ENCODE measurements at regions not wholly inside any gene's neighbourhood (a gene's known extent, or its start where the extent isn't known, plus 50 kb on each side); places are given as distances from the start of the nearest gene placed in this dataset.

DNA sequence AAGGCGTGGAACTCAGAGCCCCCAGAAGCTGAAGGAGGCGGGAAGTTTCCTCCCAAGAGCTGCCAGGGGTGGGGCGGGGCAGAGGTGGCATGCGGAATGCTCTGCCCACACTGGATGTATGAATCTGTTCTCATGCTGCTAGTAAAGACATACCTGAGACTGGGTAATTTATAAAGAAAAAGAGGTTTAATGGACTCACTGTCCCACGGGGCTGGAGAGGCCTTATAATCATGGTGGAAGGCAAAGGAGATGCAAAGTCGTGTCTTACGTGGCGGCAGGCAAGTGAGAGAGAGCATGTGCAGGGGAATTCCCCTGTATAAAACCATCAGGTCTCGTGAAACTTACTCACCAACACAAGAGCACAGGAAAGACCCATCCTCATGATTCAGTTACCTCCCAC lies 57.6 kb downstream of the SMIM38 start:
- H3K4me3 Mint-ChIP-seq: no peak overlapping the region
- H3K27me3 Mint-ChIP-seq (ENCODE audit: low read depth, poor library complexity): peaks cover 37% of the 10 kb centered on the region
- peaks cover 27% of the 10 kb centered on the region for H3K4me1 Mint-ChIP-seq
- peaks cover 3% of the 10 kb centered on the region for H3K9me3 Mint-ChIP-seq
- no peaks in the 10 kb centered on the region for H3K36me3 Mint-ChIP-seq (ENCODE audit: low read depth)
- TF ChIP-seq, protein P1, sequence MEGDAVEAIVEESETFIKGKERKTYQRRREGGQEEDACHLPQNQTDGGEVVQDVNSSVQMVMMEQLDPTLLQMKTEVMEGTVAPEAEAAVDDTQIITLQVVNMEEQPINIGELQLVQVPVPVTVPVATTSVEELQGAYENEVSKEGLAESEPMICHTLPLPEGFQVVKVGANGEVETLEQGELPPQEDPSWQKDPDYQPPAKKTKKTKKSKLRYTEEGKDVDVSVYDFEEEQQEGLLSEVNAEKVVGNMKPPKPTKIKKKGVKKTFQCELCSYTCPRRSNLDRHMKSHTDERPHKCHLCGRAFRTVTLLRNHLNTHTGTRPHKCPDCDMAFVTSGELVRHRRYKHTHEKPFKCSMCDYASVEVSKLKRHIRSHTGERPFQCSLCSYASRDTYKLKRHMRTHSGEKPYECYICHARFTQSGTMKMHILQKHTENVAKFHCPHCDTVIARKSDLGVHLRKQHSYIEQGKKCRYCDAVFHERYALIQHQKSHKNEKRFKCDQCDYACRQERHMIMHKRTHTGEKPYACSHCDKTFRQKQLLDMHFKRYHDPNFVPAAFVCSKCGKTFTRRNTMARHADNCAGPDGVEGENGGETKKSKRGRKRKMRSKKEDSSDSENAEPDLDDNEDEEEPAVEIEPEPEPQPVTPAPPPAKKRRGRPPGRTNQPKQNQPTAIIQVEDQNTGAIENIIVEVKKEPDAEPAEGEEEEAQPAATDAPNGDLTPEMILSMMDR (IDR thresholded peaks at IDR 0.05): no peak
- no peak for DNase-seq
- no peak overlapping the region for H3K27ac Mint-ChIP-seq

DNA sequence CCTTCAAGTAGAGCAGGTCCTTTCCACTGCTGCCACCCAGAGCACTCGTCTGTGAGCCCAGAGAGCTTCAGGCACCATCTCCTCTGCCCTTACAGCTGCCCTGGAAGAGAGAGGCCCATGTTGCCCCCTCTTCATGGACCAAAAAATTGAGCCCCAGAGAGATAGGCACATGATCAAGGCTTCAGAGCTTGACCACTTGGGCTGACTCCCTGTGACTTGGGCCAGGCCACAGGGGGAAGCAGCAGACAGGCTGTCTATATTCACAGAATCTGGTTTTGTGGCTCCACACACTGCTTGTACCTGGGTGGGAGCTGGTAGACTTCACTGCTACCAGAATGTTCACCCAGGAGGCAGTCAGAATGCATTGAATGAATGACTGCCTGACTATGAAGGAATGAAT lies 58.2 kb downstream of the SMIM38 start:
- DNase-seq: no peak
- no peak overlapping the region for H3K27ac Mint-ChIP-seq
- H3K9me3 Mint-ChIP-seq: no peaks in the 10 kb centered on the region
- TF ChIP-seq, protein P1 (IDR thresholded peaks at IDR 0.05): no peak
- H3K27me3 Mint-ChIP-seq (ENCODE audit: low read depth, poor library complexity): peaks cover 34% of the 10 kb centered on the region
- H3K4me1 Mint-ChIP-seq: peaks cover 30% of the 10 kb centered on the region
- H3K4me3 Mint-ChIP-seq: no peak overlapping the region
- H3K36me3 Mint-ChIP-seq (ENCODE audit: low read depth): no peaks in the 10 kb centered on the region

DNA sequence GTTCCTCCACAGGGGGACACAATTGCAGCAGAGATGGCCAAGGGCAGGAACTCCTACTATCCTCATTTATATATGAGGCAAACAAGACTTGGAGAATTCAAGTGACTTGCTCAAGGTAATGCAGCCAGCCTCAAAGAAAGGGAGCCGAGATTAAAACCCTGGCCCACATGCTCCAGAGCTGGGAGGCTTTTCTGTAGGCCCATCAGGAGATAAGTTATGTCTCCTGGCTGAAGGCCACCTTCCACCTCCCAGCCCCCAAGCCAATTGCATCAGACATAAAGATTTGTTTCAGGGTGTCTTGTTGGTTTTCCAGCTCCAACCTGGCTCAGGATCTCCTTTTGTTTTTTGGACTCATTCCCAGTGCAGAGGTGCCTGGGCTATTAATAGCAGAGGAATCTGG lies 59.5 kb downstream of the SMIM38 start:
- TF ChIP-seq, protein P1 (IDR thresholded peaks at IDR 0.05): no peak
- H3K4me1 Mint-ChIP-seq: peaks cover 36% of the 10 kb centered on the region
- no peak overlapping the region for H3K27ac Mint-ChIP-seq
- no peak for DNase-seq
- no peak overlapping the region for H3K4me3 Mint-ChIP-seq
- H3K36me3 Mint-ChIP-seq (ENCODE audit: low read depth): no peaks in the 10 kb centered on the region
- H3K27me3 Mint-ChIP-seq (ENCODE audit: low read depth, poor library complexity): peaks cover 28% of the 10 kb centered on the region
- no peaks in the 10 kb centered on the region for H3K9me3 Mint-ChIP-seq

DNA sequence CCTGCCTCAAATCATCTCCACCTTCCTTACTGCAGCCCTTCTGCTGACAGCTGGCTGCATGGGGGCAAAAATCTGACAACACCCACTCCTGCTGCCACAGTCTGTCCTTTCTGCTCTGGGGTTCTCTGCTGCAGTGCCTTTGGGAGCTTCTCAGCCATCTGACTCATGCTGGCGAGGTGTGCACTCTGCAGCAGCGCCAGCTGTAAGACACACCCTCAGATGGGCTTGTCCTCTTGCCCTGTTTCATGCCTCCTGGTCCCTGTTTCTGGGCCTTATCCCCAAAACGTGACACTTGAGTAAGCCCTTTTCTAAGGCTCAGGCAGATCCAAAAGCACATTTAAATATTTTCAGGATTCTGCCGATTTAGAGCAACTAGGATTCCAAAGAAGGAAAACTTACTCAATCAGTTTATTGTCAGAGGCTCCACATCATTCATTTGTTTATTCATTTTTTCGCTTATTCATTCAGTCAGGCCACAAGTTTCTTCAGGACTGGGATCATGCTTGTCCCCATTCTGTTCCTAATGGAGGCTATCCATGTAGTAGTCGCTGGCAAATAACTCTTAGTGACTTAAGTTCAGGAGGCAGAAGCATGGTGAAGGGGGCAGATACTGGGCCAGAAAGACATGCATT lies 60.2 kb downstream of the SMIM38 start:
- no peaks in the 10 kb centered on the region for H3K36me3 Mint-ChIP-seq (ENCODE audit: low read depth)
- TF ChIP-seq, protein P1 (IDR thresholded peaks at IDR 0.05): no peak
- peaks cover 28% of the 10 kb centered on the region for H3K27me3 Mint-ChIP-seq (ENCODE audit: low read depth, poor library complexity)
- peaks cover 34% of the 10 kb centered on the region for H3K4me1 Mint-ChIP-seq
- no peak overlapping the region for H3K27ac Mint-ChIP-seq
- no peak for DNase-seq
- H3K4me3 Mint-ChIP-seq: no peak overlapping the region
- no peaks in the 10 kb centered on the region for H3K9me3 Mint-ChIP-seq

DNA sequence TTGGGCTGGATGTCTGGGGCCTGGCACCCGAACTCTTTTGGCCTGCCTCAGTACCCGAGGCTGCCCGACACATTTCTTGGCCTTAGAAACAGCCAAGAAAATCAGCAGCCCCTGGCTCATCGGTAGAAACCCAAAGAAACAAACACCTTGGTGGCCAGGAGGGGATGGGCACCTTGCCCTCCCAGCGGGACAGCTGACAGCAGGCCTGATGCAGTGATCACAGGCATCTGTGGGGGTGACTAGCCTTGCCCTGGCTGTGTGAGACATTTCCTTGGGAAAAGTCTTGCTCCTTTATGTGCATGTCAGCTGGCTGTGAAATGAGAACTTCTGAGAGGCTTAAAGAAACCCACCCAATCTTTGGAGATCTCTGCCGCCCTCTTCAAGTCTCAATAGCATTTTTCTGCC lies 60.9 kb downstream of the SMIM38 start:
- Mint-ChIP-seq H3K27me3 (ENCODE audit: low read depth, poor library complexity) (peaks cover 28% of the 10 kb centered on the region), H3K4me3 (no peak overlapping the region), H3K36me3 (ENCODE audit: low read depth) (no peaks in the 10 kb centered on the region), H3K9me3 (no peaks in the 10 kb centered on the region), H3K27ac (no peak overlapping the region), H3K4me1 (peaks cover 28% of the 10 kb centered on the region)
- TF ChIP-seq, protein P1 (IDR thresholded peaks at IDR 0.05): no peak
- DNase-seq: no peak

All from nephron progenitor cell (in vitro differentiated cells).